ENCODE measurements at regions not wholly inside any gene's neighbourhood (a gene's known extent, or its start where the extent isn't known, plus 50 kb on each side); places are given as distances from the start of the nearest gene placed in this dataset.

DNA sequence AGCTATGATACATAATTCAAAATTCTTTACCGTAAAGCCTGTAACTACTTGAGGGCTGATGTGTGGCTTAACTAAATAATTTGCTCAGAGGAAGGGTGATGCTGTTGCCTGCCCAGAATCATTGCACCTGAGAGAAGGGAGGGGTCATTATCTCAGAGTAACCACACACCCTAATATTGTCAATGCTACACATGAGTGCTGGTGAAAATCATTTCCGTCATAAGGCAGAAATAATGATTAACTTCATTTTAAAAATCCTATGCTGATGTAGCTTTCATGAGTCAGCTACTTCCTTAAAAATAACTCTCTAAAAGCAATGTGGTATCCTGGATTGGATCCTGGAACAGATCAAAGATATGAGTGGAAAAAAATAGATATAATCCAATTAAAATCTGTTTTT lies 146.4 kb upstream of the FAM83B start:
- no peak for TF ChIP-seq POLR2A (IDR thresholded peaks at IDR 0.05)
- TF ChIP-seq, protein P1, sequence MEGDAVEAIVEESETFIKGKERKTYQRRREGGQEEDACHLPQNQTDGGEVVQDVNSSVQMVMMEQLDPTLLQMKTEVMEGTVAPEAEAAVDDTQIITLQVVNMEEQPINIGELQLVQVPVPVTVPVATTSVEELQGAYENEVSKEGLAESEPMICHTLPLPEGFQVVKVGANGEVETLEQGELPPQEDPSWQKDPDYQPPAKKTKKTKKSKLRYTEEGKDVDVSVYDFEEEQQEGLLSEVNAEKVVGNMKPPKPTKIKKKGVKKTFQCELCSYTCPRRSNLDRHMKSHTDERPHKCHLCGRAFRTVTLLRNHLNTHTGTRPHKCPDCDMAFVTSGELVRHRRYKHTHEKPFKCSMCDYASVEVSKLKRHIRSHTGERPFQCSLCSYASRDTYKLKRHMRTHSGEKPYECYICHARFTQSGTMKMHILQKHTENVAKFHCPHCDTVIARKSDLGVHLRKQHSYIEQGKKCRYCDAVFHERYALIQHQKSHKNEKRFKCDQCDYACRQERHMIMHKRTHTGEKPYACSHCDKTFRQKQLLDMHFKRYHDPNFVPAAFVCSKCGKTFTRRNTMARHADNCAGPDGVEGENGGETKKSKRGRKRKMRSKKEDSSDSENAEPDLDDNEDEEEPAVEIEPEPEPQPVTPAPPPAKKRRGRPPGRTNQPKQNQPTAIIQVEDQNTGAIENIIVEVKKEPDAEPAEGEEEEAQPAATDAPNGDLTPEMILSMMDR (IDR thresholded peaks at IDR 0.05) = no peak
